NCI-H345 treated with DMSO at 0.1 percent for 48 hours (cell line): ENCODE measurements at regions not wholly inside any gene's neighbourhood (a gene's known extent, or its start where the extent isn't known, plus 50 kb on each side); places are given as distances from the start of the nearest gene placed in this dataset.
A peak's percentile ranks its signal among the peaks of the same experiment; 100 is the strongest.
"Not testable (repeated sequence)": the region's sequence is repeated elsewhere in the genome, so short reads cannot be mapped to it uniquely, and the experiment has no call there.

Source experiments
- DNase-seq: peaks from one replicate; lab custom pipeline; 2025; ENCODE audit not compliant: unreplicated experiment; lab: John Stamatoyannopoulos, UW

DNA sequence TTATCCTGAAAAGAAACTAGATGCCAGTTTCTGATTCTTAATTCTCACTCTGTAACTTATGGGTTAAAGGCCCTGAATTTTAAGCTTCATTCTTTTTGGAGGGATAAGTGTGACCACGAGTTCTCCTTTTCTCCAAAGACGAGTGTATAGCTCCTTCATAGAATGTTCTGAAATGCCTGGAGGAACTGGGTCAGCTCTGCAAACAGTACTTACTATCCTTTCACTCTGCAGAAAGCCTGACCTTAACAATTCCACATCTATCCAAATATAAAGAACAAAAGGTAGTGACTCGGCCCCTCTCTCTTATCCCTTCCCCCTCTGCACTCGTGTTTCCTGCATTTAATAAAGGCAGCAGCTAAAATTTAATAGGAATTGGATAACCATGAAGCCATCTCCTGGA is 150.5 kb downstream of the LYPLAL1 start:
- no peak for DNase-seq

DNA sequence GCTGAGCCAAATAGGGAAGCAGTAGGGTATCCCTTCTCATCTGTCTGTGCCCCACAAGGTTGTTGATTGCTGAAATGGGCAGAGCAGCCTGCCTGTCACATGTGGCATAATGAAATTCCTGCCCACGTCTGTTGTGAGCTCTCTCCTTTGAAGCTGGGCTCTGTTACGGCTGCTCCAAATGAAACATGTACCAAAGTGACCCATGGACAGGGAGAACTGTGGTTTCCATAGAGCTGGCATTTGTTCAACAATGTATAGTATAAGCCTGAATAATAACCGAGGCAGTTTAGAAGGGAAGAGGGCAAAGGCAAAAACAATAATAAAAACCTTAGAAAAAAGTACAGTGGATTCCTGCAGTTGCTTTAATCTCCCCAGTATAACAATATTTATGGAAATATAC is 149.7 kb downstream of the LYPLAL1 start:
- no peak for DNase-seq

DNA sequence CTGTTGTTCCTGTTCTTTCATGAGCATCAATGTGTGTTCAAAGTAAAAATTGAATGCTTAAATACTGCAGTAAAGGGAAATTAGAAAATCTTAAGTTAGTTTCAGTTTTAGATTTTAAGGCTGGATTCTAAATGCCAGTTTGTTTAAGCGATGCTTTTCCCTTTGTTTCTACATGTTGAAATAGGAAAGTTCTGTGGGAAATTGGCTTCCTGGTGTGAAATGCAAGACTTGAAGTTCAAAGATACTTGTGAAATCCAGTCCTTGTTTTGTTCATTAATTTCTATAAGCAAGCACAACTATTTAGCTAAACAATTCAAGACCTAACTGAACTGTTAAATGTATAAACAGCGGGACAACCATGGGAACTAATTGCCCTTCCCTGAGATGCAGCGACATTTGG is 149.1 kb downstream of the LYPLAL1 start:
- no peak for DNase-seq

DNA sequence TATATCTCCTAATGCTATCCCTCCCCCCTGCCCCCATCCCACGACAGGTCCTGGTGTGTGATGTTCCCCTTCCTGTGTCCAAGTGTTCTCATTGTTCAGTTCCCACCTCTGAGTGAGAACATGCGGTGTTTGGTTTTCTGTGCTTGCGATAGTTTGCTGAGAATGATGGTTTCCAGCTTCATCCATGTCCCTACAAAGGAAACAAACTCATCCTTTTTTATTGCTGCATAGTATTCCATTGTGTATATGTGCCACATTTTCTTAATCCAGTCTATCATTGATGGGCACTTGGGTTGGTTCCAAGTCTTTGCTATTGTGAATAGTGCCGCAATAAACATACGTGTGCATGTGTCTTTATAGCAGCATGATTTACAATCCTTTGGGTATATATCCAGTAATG is 146.9 kb downstream of the LYPLAL1 start:
- DNase-seq, result not testable (repeated sequence)

DNA sequence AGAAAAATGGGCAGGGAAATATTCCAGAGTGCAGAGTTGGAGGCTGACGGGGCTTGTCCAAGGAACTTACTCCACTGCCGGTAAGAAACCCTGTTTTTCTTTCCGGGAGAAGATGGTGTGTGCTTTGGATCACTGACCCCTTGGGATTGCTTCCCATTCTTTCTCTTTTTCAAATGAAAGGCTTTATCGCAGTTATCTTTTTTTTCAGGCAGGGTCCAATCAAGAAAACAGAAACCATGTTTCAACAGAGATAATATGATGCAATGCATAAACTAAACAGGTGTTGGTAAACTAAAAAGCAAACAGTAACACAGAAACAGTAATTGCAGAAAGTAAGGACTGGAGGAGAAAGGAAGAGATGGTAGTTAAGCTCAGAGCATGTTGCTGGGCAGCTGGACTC is 145.1 kb downstream of the LYPLAL1 start:
- DNase-seq, result no peak

DNA sequence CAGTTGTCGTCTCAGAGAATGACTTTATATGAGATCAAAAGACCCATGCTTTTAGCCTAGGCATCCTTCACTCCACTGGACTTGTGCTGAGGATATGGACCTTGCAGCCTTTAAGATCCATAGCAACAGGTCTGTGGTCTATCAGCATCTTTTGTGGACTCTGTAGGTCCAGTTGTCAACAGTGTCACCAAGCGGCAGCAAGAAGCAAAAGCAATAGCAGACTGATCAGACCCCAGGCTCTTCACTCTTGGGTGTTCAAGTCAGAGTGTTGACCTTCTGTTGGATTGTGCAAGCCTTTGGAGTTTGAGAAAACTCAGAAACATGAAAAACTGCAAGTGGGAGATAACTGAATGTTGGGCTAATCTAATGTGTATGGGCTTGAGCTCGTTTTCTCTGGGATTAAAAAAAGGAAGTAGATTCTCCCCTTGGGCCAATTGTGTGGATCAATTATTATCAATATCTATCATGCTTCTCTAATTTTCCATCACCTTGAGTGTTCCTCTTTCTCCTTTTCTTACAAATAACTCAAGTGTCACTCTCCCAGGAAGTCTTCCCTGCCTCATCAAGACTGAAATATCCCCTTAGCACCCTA is 144.2 kb downstream of the LYPLAL1 start:
- DNase-seq, result no peak

DNA sequence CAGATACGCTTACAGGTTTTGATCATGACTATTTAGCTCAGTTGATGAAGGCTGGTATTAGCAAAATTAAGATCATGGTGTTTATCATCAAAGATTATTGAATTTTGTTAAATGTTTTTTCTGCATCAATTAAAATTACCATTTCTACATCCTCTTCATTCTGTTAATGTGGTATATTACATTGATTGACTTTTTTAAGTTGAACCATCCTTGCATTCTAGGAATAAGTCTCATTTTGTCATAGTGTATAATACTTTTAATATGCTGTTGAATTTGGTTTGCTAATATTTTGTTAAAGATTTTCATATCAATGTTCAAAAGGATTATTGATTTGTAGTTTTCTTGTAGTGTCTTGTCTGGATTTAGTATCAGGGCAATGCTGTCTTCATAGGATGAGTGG is 142.4 kb downstream of the LYPLAL1 start:
- DNase-seq, result no peak

DNA sequence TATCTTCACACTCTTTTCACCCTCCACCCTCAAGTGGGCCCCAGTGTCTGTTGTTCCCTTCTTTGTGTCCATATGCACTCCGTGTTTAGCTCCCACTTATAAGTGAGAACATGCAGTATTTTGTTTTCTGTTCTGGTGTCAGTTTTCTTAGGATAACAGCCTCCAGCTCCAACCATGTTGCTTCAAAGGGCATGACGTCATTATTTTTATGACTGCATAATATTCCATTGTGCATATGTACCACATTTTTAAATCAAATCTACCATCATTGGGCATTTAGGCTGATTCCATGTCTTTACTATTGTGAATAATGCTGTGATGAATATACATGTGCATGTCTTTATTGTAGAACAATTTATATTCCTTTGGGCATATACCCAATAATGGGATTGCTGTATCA is 140.3 kb downstream of the LYPLAL1 start:
- DNase-seq, result no peak

DNA sequence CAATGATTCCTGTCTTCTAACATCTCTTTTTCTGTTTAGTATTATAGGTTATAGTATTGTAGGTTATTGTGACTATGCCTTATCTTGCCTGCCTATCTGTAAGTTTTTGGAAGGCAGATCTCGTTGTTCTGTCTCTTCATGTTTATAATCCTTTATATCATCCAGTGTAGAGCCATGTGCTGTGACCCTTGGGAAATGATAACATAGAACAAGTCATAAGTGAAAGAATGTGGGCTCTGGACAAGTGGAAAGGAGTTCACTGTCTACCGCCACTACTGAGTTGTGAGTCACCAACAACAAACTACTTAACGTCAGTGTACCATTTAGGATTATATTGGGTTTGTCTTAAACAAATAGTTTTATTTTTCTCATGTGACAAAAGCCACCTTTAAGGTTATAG is 139.3 kb downstream of the LYPLAL1 start:
- DNase-seq, result no peak

DNA sequence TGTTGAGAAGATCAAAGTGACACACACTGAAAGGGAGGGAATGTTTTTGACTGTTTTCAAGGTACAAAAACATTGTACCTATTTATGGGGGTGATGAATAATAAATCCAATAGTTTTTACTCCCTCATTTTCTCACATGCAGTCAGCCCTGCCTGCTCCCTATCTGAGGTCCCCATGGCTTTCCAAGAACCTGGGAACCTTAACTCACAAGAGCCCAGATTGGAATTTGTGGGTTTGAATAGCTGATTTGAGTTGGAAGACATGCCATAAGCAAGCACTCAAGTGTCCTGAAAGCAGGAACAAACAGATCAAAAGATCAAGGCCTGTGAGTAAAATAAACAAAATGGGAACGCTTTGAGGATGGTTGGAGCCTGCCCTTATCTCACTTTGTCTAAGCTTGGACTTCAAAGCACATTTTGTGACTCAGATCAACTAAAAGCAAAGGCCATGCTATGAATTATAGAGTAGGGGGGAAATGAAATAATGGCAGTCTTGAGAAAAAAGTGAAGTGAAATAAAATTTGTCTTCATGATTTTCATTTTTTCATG is 136.6 kb downstream of the LYPLAL1 start:
- no peak for DNase-seq

DNA sequence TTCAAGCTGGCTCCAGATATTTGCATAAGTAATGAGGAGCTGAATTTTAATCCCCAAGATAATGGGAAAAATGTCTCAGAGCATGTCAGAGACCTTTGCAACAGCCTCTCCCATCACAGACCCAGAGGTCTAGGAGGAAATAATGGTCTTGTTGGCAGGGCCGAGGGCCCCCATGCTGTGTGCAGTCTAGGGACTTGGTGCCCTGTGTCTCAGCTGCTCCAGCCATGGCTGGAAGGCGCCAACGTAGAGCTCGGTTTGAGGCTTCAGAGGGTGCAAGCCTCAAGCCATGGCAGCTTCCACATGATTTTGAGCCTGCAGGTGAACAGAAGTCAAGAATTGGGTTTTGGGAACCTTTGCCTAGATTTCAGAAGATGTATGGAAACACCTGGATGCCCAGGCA is 134.7 kb downstream of the LYPLAL1 start:
- DNase-seq, result no peak

DNA sequence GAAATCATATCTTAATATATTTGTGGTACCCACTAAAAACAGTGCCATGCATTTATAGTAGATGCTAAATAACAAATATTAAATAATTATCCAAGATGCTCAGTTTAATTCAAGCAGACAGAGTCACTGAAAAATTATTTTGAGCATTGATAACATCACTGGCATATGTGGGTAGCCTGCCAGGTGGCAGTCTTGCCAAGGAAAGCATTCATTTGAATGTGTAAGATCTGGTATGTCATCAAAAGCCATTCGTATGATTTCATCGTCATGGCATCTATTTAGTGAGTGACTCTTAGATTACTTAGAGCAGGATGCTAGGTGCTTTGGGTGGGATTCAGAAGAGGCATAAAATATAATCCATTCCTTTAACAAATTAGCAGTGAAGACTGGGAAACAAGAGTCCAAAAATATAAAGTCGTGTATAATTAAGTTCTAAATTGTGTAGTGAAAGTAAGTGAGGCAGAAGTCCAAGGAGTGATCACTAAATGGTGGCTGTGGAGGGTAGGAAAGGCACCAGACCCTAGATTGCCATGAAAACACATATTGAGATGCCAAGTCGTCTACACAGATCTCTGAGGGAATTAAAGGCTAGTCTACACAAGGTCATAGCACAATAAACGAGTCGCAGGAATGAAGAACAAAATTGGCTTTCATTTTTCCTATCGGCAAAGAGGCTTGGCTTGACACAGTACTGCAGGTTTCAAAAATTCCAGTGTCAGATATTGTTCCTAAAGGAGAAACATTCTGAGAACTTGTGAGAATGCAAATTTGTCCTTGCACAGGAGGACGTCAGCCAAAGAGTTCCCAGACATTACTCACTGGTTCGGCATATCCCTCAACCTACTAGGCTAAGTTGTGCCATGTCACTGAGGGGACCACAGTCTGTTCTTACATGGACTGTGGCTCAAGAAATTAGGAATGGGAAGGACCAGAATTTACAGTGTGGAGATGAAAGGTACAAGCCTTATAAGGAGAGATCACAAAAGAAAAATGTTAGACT is 130.8 kb downstream of the LYPLAL1 start:
- DNase-seq, result no peak

DNA sequence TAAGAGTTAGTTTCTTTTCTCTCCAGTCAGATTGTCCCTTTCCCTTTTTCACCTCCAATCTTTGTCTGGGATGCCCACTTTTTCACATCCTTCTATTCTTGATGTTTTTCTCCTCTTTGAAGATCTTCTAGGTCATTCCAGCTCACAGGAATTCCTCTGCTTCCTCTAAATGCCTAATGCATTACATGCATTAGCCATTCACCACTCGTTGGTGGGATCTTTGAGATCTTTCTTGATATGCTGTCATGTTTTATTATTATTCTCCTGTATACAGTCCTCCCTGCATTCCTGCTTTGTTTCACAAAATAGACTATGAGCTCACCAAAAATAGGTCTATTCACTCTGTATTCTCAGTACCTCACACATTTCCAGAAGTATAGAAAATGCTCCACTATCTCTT is 129.0 kb downstream of the LYPLAL1 start:
- no peak for DNase-seq

DNA sequence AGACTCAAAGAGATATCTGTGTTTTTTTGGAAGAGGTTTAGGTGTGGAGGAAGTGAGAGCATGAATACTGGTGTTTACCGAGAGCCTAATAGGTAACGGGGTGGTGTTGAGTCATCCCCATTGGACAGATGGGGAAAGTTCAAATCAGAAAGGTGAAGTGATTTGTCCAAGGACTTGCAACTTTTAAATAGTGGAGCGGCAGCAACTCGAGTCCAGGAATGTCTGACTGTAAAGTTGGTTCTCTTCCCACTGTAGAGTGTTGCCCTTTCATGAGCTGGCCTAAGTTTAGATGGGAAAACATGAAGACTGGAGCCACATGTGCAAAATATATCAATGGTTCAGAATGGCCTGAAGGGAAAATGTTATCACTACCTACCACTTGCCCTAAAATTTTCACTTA is 125.7 kb downstream of the LYPLAL1 start:
- no peak for DNase-seq

DNA sequence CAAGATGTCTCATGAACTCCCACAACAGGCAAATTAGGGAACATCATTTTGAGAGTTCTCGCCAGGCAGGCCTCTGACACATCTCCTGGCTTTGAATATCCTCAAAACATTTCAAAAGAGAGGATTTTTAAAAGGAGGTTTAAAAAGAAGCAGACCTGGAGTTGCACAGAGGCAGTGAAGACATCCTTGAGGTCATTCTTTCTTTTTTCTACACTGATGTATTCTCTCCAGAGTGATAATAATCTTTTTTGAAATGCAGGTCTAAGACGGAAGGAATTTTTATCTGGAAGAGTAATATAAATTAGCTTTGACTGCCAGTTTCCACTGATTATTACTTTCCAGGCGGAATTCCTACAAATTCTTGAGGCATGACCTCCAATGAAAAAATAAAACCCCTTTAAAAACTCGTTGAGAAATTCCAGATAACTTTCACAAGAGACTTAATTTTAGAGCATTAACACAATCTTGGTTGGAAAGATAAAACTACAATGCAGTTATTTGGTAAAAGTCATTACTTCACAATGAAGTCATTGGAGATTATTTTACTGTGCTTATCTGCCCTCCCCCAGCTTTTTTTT is 125.0 kb downstream of the LYPLAL1 start:
- DNase-seq, result no peak

DNA sequence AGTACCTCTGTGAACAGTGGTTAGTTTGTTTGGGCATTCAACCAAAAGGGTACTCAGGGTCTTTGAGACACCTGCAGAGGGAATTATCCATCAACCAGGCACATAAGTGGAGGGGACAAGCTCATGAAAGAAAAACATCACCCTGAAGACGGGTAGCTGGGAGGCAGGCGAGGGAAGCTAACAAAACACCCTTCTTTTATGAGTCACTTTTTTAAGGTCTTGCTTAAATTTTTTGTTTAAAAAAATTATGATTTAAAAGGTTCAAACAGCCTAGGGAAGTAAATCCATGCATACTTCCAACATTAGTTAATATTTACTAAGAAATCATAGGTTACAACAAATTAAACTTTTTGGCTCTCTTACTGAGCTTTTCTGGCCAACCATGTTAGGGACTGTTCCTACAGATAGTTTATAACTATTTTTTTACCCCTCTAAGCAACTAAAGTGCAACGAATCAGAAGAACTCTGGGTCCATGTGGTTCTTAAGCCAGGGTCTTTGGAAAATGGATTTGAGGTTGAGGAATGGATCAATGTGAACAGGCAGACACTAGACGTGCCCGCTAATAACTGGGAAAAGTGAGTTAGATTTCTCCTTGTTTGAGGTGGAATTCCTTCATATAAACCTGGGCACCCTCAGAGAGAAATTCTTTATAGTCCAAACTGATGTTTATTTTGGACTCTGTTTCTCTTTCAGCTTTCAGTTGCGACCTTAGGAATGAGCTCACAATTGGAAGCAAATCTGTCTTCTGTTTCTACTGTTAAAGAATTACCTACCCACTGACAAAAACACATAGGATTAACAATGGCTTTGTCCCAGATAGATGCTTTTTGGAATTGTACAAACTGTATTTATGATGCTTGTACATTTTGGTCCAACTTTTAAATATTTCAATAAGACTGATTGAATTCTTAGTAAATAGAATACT is 123.0 kb downstream of the LYPLAL1 start:
- peak; percentile 61 for DNase-seq

DNA sequence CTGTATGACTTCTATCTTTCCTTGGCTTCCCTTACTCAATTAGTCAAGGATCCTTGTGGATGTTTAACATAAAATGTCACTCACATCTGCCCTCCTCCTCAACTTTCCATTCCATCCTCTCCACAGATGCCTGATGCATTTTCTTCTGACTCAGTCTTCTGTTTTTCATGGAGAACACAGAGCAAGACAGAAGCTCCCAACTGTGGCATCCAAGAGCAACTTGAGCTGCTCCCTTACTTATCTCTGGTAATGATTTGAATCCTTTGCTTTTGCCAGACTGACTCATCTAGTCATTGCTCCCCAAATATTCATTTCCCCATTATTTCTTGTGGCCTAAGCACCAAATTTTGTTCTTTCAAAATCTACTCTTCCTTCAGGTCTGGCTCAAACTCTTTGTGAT is 120.6 kb downstream of the LYPLAL1 start:
- no peak for DNase-seq

DNA sequence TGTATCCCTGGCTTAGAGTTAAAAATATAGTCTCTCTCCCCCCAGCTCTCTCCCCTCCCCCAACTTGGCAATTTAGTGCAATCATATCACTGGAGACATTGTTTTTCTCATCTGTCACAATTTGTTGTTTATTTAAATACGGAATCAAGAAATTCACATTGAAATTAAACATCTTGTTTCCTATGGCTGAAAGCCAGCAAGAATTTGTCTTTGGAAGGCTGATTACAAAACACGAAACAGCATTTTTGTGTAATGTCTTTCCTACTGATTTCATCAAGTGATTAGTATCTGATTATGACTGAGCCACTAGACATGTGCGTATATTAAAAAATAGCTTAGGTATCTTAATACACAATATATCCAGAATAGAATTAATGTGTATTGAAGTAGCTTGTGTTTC is 119.7 kb downstream of the LYPLAL1 start:
- DNase-seq, result no peak

DNA sequence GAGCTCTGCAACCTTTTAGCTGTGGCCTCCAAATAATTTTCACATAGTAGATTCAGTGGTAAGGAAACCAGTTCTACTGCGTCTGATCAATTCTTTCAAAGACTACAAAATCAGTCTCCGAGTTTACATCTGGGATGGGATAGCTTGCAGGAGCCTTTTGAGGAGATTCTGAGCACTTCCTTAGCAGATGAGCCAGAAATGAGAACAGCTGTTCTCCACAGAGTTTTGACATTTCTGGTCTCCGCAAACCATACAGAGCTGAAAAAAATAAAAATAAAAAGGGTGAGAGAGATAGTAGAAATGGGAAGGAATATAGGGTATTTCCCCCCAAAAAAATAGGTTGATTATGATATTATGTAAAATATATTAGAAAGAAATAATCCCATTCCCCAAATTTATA is 119.3 kb downstream of the LYPLAL1 start:
- DNase-seq, result no peak

DNA sequence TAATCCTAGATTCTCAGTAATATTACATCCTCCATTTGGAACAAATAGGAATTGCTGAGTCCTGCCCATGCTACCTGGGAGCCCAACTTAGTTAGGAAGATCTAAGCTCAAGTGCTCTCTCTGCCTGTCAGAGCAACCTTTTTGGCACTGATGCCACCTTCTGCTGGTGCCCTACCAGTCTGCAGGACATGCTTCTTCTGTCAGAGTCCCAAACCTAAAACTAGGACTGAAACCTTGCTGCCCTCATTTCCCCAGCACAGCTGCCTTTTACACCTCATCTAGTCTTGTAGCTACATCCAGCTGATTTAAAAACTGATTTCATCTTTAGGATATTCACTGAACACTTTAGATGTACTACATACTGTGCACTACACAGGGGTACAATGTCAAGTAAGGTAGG is 118.7 kb downstream of the LYPLAL1 start:
- DNase-seq, result no peak

DNA sequence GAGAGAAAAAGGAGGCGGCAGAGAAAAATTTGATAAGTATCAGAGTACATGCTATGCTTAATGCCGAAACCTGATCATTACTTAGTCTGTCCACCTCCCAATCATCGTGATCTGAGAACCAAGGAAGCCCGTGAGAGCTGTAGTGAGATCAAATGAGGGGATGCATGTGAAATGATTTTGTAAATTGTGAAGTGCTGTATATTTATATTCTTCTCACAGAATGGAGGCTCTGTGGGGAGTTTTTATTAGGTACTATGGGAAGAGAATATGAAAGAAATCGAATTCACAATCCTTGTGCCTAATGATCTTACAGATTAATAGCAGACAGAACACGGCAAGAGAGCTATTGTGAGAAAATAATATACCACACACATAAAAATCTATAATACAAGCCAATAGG is 115.5 kb downstream of the LYPLAL1 start:
- DNase-seq, result no peak
